NCI-H345 treated with DMSO at 0.1 percent for 48 hours (cell line): ENCODE measurements at regions not wholly inside any gene's neighbourhood (a gene's known extent, or its start where the extent isn't known, plus 50 kb on each side); places are given as distances from the start of the nearest gene placed in this dataset.
"Not testable (repeated sequence)": the region's sequence is repeated elsewhere in the genome, so short reads cannot be mapped to it uniquely, and the experiment has no call there.

Experiments used
- DNase-seq: peaks from one replicate; lab custom pipeline; 2025; ENCODE audit not compliant: unreplicated experiment; lab: John Stamatoyannopoulos, UW

DNA sequence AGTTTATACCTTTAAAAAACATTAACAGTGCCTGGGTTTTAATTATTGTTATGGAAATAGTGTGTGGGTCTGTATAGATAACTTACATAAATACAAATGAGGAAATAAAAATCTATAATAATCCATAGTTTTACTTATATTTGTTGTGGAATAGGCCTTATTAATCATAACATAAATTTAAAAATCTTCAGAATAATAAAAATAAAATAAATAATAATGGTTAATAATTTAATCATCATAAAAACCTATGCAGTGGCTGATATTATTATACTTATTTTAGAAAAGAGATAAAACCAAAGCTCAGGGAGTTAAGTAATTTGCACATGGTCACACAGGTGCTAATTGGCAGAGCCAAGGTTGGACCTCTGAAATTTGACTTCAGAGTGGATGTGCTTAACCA lies 785.3 kb upstream of the SEMA6A start:
- no peak for DNase-seq

GRCh38 chr5:117357886-117358285 lies 783.3 kb upstream of the SEMA6A start:
- DNase-seq, result no peak

GRCh38 chr5:117347280-117347679 lies 772.7 kb upstream of the SEMA6A start:
- no peak for DNase-seq

GRCh38 chr5:117343726-117344125 lies 769.1 kb upstream of the SEMA6A start:
- not testable (repeated sequence) for DNase-seq

GRCh38 chr5:117337064-117337749 lies 762.6 kb upstream of the SEMA6A start:
- DNase-seq, result no peak

- no peak for DNase-seq
Measured at GRCh38 chr5:117336208-117336607, 761.6 kb upstream of the SEMA6A start.

GRCh38 chr5:117333011-117333410 lies 758.4 kb upstream of the SEMA6A start:
- DNase-seq, result no peak

DNA sequence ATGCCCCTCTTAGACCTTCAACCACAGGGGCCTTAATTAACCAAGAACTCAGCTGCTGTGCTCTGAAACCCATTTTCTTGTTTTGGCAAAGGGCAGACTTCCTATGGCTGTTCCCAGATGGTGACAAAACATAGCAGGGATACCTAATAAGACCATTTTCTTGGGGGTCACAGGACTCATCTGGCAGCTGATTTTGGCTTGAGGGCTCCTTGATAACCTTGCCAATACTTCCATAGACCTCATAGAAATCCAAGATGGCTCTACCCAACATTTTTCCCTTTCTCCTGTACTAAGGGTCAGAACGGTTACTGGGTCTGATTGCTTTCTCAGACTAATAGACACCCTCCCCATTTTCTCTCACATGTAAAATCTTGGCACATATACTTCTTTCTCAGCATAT lies 757.7 kb upstream of the SEMA6A start:
- DNase-seq, result no peak

DNA sequence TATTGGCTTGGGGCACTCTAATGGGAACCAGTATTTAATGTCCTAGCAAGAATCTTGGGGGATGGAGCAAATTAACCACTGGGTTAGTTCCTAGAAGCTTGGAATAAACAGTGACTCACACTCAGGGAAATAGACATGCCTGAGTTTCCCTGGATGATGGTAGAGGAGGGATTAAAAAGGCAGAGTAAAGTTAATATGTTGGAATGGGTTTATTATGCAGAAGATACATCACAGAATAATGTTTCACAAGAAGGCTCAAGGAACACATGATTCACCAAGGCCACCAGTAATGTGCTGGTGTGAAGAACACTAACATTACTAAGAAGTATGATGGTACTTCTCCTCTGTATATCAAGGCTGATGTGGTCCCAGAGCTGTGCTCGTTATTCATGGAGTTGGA lies 752.9 kb upstream of the SEMA6A start:
- no peak for DNase-seq

GRCh38 chr5:117326997-117327396 lies 752.4 kb upstream of the SEMA6A start:
- DNase-seq, result no peak

DNA sequence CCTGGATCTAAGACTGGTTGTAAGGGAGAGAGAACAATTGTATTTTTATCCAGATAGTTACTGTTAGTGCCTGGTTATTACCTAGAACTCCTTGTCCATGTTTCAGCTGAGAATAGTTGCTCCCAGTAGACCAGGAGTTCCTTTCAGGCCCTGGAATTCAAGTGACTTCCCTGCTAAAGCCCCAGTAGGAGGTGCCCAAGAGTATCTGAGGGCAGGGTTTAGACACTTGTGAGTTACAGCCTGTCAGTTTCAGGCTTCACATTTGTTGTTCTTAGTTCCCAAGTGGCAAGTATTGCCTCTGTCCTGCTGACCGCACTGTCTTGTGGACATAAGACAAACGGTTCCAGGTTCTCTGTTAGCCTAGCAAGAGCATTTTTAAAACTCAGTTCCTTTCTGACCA lies 743.9 kb upstream of the SEMA6A start:
- no peak for DNase-seq

- no peak for DNase-seq
Measured at GRCh38 chr5:117315170-117315569, 740.5 kb upstream of the SEMA6A start.

DNA sequence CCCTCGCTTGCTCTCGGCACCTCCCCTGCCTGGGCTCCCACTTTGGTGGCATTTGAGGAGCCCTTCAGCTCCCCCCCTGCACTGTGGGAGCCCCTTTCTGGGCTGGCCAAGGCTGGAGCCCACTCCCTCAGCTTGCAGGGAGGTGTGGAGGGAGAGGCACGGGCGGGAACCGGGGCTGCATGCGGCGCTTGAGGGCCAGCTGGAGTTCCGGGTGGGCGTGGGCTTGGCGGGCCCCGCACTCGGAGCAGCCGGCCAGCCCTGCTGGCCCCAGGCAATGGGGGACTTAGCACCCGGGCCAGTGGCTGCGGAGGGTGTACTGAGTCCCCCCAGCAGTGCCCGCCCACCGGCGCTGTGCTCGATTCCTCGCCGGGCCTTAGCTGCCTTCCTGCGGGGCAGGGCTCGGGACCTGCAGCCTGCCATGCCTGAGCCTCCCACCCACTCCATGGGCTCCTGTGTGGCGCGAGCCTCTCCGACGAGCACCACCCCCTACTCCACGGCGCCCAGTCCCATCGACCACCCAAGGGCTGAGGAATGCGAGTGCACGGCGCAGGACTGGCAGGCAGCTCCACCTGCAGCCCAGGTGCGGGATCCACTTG lies 730.0 kb upstream of the SEMA6A start:
- not testable (repeated sequence) for DNase-seq

DNA sequence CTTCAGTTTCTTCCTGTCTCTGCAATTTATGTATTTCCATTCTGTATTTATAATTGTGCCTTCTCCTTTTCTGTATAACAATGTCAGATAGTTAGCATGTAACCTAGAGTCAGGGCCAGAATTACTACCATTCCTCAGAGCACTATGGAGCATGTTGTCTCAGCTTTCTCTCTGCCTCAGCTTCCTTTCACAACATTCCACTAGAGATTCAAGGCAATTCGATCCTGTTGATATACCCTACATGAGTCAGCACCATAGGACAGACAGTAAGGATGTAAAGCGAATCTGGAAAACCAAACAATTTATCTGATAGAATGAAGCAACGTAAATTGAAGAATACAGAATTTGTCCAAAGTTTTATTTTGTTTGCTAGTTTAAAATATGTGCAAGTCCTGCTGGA lies 728.3 kb upstream of the SEMA6A start:
- DNase-seq, result no peak

GRCh38 chr5:117302473-117302872 lies 727.9 kb upstream of the SEMA6A start:
- DNase-seq, result no peak

GRCh38 chr5:117299936-117300328 lies 725.3 kb upstream of the SEMA6A start:
- DNase-seq, result no peak

- no peak for DNase-seq
Measured at GRCh38 chr5:117299224-117299935, 724.8 kb upstream of the SEMA6A start.

- no peak for DNase-seq
Measured at GRCh38 chr5:117296872-117297271, 722.2 kb upstream of the SEMA6A start.

GRCh38 chr5:117295941-117296340 lies 721.3 kb upstream of the SEMA6A start:
- DNase-seq, result no peak

GRCh38 chr5:117286813-117287212 lies 712.2 kb upstream of the SEMA6A start:
- no peak for DNase-seq

DNA sequence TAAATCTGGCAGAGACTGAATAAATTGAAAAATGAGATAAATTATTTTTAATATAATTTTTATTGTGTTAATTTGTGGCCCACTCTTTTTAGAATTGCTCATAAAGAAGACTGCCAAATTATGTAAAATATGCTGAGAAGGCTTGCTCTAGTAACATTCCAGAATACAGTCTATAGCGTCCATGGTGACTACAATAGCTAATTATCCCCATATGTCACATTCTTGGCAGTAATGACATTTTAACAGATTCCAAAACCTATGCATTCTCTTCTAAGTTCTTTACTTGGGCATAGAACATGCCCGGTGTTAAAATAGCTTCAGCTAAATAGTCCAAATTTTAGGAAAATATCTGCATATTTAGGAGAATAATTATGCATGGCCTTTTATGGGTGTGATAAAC lies 697.0 kb upstream of the SEMA6A start:
- no peak for DNase-seq

GRCh38 chr5:117266280-117266679 lies 691.7 kb upstream of the SEMA6A start:
- DNase-seq, result no peak
